Thyroid gland (tissue), 4 donors: ENCODE measurements at regions not wholly inside any gene's neighbourhood (a gene's known extent, or its start where the extent isn't known, plus 50 kb on each side); places are given as distances from the start of the nearest gene placed in this dataset.
"Not testable (repeated sequence)": the region's sequence is repeated elsewhere in the genome, so short reads cannot be mapped to it uniquely, and the experiment has no call there.

Source experiments
- CTCF ChIP-seq, 6 experiments: fragments of 200-600 bp in 3 of 6; fragments of 450-650 bp in 3 of 6; sonication (generic) in 3 of 6; IDR thresholded peaks; one replicate each; pipeline ENCODE4 v1.5.1; 2016 to 2019; ENCODE audit warnings: antibody characterized with exemption in 6 of 6, mild to moderate bottlenecking in 2 of 6, inconsistent platforms in 1 of 6, moderate library complexity in 1 of 6
- POLR2A ChIP-seq, 2 donors: fragments of 450-650 bp; IDR thresholded peaks; one replicate each; pipeline ENCODE4 v1.6.1; 2017; ENCODE audit warnings: antibody characterized with exemption in 2 of 2, mild to moderate bottlenecking in 2 of 2, moderate library complexity in 1 of 2

GRCh38 chr16:51254390-51254789 lies 103.3 kb upstream of the SALL1 start:
- not testable (repeated sequence) for TF ChIP-seq CTCF, POLR2A (IDR thresholded peaks at IDR 0.05)
